ENCODE measurements at regions not wholly inside any gene's neighbourhood (a gene's known extent, or its start where the extent isn't known, plus 50 kb on each side); places are given as distances from the start of the nearest gene placed in this dataset.

- TF ChIP-seq POLR2A (IDR thresholded peaks at IDR 0.05; ENCODE audit: borderline replicate concordance, extremely low read depth, insufficient read depth, insufficient read length) = no peak
- no peak for TF ChIP-seq YY1 (IDR thresholded peaks at IDR 0.05; ENCODE audit: extremely low read depth, insufficient replicate concordance, low read depth, low read length)
- no peak for TF ChIP-seq MAX (IDR thresholded peaks at IDR 0.05)
- no peak for TF ChIP-seq CTCF (IDR thresholded peaks at IDR 0.05 in 2 of 3, conservative IDR thresholded peaks at IDR 0.05 in 1 of 3; ENCODE audit: borderline replicate concordance in 1 of 3, insufficient read depth in 1 of 3, low read depth in 2 of 3, low read length in 2 of 3)
- no peak for TF ChIP-seq EZH2 (IDR thresholded peaks at IDR 0.05)
- TF ChIP-seq CEBPB (IDR thresholded peaks at IDR 0.05; ENCODE audit: low read depth) = no peak
- TF ChIP-seq SP1 (IDR thresholded peaks at IDR 0.05; ENCODE audit: low read depth) = no peak
- no peak for TF ChIP-seq ATF3 (IDR thresholded peaks at IDR 0.05)
These were observed 252.0 kb upstream of the IRX4 start for GRCh38 chr5:2134543-2135292.

All from HCT116 (cell line).